IPS-18c (cell line): ENCODE measurements at regions not wholly inside any gene's neighbourhood (a gene's known extent, or its start where the extent isn't known, plus 50 kb on each side); places are given as distances from the start of the nearest gene placed in this dataset.

ENCODE experiments used
- H3K4me3 ChIP-seq: 2 replicates; pipeline ENCODE4 v1.7.0; 2013; ENCODE audit warnings: low read depth, mild to moderate bottlenecking, low read length, moderate library complexity; ENCODE audit not compliant: insufficient read depth
- H3K9me3 ChIP-seq: one replicate; pipeline ENCODE4 v1.6.1; 2013; ENCODE audit warnings: mild to moderate bottlenecking, low read length, moderate library complexity; ENCODE audit not compliant: control insufficient read depth, insufficient read depth

- Histone ChIP-seq H3K9me3 (no peaks in the 10 kb centered on the region), H3K4me3 (no peak overlapping the region)
Measured at GRCh38 chr13:82822935-82823334, 1059.3 kb downstream of the SLITRK1 start.

- Histone ChIP-seq H3K9me3 (peaks cover 4% of the 10 kb centered on the region), H3K4me3 (no peak overlapping the region)
Measured at GRCh38 chr13:82817133-82817532, 1065.1 kb downstream of the SLITRK1 start.

DNA sequence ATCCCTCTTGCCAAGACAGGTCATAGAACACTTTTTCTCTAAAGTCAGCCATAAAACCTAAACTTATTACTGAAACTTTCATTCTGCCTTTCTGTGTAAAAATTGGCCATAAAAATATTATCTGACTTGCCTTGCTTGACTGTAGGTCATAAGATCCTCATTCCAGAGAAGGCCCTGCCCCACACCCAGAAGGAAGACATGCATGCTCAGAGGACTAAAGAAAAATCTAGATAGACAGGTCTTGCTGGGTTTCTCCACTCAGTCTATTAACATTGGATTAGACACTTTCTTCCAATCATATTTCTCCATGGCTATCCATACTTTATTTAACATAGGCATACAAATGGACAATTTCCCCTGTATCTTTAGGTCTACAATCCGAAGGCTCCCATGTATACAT is 1066.5 kb downstream of the SLITRK1 start:
- Histone ChIP-seq H3K9me3 (peaks cover 4% of the 10 kb centered on the region), H3K4me3 (no peak overlapping the region)

GRCh38 chr13:82803341-82803740 is 1078.9 kb downstream of the SLITRK1 start:
- Histone ChIP-seq H3K4me3 (no peak overlapping the region), H3K9me3 (peaks cover 2% of the 10 kb centered on the region)

DNA sequence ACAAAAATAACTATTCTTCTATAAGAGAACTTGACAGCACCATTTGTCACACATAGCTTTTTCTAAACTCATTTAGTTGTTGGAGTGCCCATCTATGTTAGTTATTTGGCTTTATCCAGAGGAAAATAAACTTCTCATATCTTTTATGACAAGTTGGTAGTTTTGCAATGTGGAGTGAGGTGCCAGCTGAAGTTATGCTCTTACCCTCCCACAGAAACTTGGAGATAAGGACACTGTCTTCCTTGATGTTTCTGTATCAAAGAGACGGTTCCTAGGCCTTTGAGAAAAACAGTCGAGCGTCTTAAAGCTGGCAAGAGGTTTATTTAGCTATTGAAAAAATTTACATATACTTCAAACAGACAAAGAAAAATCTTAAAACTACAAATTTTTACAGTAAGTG is 1079.7 kb downstream of the SLITRK1 start:
- Histone ChIP-seq H3K4me3 (no peak overlapping the region), H3K9me3 (peaks cover 2% of the 10 kb centered on the region)

DNA sequence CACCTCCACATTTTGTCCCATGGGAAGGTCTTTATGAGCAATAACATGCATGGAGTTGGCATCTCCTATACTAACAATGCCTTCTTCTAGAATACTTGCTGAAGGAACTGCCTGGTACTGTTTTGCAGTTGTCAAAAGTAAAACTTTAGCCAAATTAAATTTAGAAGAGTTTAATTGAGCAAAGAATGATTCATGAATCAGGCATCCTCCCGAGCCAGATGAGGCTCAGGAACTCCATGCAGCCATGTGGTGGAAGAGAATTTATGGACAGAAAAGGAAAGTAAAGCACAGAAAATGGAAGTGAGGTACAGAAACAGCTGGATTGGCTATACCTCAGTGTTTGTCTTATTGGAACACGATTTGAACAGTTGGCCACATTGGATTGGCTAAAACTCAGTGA is 1081.9 kb downstream of the SLITRK1 start:
- peaks cover under 1% of the 10 kb centered on the region for H3K9me3 ChIP-seq
- H3K4me3 ChIP-seq = no peak overlapping the region

DNA sequence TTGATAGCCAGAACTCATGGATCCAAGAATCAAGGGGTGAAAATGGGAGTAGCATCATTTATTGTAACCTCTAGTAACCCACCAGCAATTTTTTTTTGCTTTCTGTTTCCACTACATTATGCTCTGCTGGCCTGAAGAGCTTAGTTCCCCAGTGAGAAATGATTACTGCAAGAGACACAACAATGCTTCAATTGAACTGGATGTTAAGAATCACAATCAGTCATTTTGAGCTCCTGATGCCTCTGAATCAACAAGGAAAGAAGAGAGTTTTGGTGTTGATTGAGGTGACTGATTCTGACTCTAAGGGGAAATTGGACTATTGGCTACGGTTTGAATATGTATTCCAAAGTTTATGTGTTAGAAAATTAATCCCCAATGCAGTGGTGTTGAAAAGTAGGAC is 1084.4 kb downstream of the SLITRK1 start:
- no peak overlapping the region for H3K4me3 ChIP-seq
- H3K9me3 ChIP-seq = no peaks in the 10 kb centered on the region

- H3K4me3 ChIP-seq = no peak overlapping the region
Measured at GRCh38 chr13:82791035-82791434, 1091.2 kb downstream of the SLITRK1 start.

GRCh38 chr13:82772816-82773215 is 1109.5 kb downstream of the SLITRK1 start:
- Histone ChIP-seq H3K4me3 (no peak overlapping the region), H3K9me3 (no peaks in the 10 kb centered on the region)

More at GRCh38 chr13:82791035-82791434, 1091.2 kb downstream of the SLITRK1 start:
- no peaks in the 10 kb centered on the region for H3K9me3 ChIP-seq

- Histone ChIP-seq H3K9me3 (no peaks in the 10 kb centered on the region), H3K4me3 (no peak overlapping the region)
Measured at GRCh38 chr13:82766732-82767321, 1115.4 kb downstream of the SLITRK1 start.

- H3K9me3 ChIP-seq = no peaks in the 10 kb centered on the region
Measured at GRCh38 chr13:82758044-82758443, 1124.2 kb downstream of the SLITRK1 start.

DNA sequence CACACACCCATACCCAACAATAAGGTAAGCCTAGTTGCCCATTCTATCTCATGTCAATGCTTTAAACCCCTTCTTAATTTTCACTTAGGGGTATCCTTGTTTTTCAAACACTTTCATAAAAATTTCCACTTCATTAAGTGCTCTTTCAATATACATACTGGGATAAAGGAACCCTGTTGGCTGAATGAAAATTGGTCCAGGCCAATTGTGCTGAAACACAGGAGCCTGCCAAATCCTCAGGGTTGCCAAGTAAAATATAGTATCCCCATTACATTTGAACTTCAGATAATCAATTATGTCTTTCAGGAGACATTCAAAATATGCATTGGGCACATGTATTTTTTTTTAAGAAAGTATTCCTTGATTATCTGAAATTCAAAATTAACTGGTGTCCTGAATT is 1131.1 kb downstream of the SLITRK1 start:
- no peak overlapping the region for H3K4me3 ChIP-seq
- H3K9me3 ChIP-seq = no peaks in the 10 kb centered on the region

More at GRCh38 chr13:82758044-82758443, 1124.2 kb downstream of the SLITRK1 start:
- H3K4me3 ChIP-seq = no peak overlapping the region

GRCh38 chr13:82749551-82749950 is 1132.7 kb downstream of the SLITRK1 start:
- no peaks in the 10 kb centered on the region for H3K9me3 ChIP-seq
- H3K4me3 ChIP-seq = no peak overlapping the region

GRCh38 chr13:82747958-82748357 is 1134.3 kb downstream of the SLITRK1 start:
- Histone ChIP-seq H3K9me3 (no peaks in the 10 kb centered on the region), H3K4me3 (no peak overlapping the region)

DNA sequence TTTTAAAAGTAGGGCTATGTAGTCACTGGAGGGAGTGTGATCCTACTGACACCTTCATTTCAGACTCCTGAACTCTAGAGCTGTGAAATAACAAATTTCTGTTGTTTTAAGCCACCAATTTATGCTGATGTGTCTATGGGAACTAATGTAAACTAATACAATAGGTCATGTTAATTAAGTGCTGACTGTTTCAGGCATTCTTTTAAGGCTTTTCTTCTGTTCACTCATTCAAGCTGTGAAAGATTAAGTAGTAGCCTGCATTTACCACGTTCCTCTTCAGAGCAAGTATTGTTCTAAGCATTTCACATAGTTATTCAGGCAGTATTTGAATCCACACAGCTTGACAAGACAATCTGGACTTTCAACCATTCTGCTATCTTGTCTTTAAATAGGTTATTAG is 1135.0 kb downstream of the SLITRK1 start:
- no peaks in the 10 kb centered on the region for H3K9me3 ChIP-seq
- no peak overlapping the region for H3K4me3 ChIP-seq

DNA sequence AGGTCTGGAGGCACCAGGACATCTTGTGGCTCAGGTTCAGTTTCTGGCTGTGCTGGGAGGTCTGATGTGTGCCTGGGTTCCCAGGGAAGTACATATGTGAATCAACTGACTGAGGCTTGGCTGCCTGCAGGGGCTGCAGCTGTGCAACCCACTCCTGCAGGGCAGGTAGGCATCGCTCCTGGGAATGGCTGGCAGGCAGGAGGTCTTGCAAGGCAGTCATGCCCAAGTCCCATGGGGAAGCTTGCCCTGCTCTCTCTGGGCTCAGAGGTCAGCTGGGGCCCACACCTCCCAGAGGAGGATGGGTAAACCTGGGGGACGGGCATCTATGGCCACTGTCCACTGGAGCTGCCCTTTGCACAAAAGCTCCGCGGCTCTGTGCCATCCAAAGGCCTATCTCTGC is 1141.8 kb downstream of the SLITRK1 start:
- no peak overlapping the region for H3K4me3 ChIP-seq
- H3K9me3 ChIP-seq = no peaks in the 10 kb centered on the region

DNA sequence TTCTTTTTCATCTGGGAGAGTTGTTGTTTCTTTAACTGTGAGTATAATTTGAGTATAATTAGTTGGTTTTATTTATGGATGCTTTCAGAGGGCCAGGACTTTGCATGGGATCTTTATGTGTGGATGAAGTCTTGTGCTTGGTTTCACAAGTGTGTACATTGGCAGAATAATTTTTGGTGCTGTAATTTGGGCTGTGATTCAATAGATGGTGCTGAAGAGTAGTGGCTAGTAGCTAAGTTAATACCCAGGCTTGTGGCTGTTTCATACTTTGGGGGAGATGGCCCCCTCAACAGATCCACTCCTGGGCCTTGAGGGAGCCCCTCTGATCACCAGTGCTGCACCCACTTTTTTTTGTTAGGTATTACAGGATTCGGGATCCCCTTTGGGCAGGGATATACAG is 1142.4 kb downstream of the SLITRK1 start:
- Histone ChIP-seq H3K9me3 (no peaks in the 10 kb centered on the region), H3K4me3 (no peak overlapping the region)

DNA sequence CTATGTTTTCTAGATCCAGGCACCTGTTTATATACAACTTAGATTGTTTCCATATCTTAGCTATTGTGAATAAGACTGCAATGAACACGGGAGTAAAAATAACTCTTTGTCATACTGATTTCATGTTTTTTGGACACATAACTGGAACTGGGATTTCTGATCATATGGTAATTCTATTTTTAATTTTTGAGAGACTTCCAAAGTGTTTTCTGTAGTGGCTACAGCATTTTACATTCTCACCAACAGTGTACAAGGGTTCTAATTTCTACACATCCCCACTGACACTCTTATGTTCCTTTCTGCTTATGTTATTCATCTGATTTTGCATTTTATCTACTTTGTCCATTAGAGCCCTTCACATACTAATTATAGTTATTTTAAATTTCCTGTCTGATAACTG is 1152.9 kb downstream of the SLITRK1 start:
- H3K4me3 ChIP-seq = no peak overlapping the region
- H3K9me3 ChIP-seq = no peaks in the 10 kb centered on the region

GRCh38 chr13:82720986-82721385 is 1161.3 kb downstream of the SLITRK1 start:
- H3K9me3 ChIP-seq = no peaks in the 10 kb centered on the region
- no peak overlapping the region for H3K4me3 ChIP-seq
